AG09309 (cell line): ENCODE measurements at regions not wholly inside any gene's neighbourhood (a gene's known extent, or its start where the extent isn't known, plus 50 kb on each side); places are given as distances from the start of the nearest gene placed in this dataset.

Experiments used
- DNase-seq: peaks from one replicate; pipeline ENCODE4 v3.0.0-alpha.2; 2010; ENCODE audit warnings: low read depth
- H3K4me3 ChIP-seq: 2 replicates; pipeline ENCODE4 v1.5.1; 2011; ENCODE audit warnings: mild to moderate bottlenecking, low read depth, low read length, moderate library complexity; ENCODE audit not compliant: control insufficient read depth
- CTCF ChIP-seq: IDR thresholded peaks from 2 replicates; pipeline ENCODE4 v1.5.1; 2011; ENCODE audit warnings: mild to moderate bottlenecking, low read depth, low read length, inconsistent platforms; ENCODE audit not compliant: insufficient read depth, control insufficient read depth; ENCODE audit errors: missing control alignments

DNA sequence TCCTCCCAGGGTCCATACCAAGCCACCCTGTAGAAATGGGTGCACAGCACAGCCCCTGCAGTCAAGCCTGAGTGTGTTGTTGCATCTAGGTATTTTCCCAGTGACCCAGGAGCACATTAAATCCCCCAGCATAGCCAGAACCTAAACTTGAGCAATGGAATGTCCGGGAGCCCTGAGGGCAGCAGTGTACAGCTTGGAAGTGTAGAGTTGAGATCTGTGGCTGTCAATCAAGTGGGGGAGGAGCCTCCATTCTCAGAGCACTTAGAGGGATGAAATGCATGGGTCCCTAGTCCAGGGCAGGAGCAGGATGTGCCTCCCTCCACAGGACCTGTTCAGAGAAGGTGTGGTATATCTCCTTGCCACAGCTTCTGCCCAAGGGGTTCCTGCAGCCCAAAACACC is 885.1 kb downstream of the CCSER2 start:
- no peak overlapping the region for H3K4me3 ChIP-seq
- no peak for TF ChIP-seq CTCF
- no peak for DNase-seq

- no peak for DNase-seq
- no peak overlapping the region for H3K4me3 ChIP-seq
- TF ChIP-seq CTCF = no peak
Observed at GRCh38 chr10:85222300-85222699, 893.9 kb downstream of the CCSER2 start.

DNA sequence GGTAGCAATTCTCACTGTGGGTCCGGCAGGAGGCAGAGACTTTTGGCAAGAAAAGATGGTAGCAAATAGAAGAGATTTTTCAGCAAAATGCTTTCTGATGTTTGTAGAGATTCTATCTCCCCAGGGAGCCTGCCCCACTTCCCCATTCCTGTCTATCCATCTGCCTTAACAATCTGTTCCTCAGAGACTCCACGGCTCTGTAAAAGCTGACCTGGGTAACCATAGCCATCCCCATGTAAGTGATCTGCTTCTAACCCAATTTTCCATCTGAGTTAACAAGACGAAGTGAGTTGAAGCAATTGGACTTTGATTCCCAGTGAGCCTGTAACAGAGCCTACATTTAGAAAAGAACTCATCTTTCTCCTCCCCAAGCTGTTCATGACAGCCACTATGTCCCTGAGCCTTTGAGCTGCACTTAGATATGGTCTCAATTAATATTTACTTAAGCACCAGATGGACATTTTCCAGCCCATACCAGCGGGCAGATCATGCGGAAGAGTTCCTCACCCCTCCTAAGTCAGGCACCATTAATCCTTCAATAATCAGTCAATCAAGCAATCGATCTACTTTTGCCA is 896.1 kb downstream of the CCSER2 start:
- DNase-seq = no peak

DNA sequence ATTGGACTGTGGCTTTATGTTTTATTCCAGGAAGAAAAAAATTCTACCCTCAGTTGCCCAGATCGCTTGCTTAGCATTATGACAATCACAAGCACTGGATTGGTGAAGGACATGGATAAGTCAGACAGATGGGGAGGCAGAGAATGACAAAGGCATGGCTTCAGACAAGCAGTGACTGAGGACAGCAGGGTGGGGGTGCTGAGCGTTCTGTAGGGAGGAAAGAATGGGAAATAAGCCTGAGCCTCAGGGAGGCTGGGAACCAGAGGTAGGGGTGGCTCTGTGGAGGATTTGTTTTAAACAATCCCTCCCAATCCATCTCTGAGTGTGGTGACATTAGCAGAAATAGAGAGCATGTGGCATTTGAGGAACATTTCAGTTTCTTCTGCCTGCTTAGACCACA is 896.9 kb downstream of the CCSER2 start:
- DNase-seq = no peak
- no peak for TF ChIP-seq CTCF
- no peak overlapping the region for H3K4me3 ChIP-seq

More for the DNA sequence above, 896.1 kb downstream of the CCSER2 start:
- no peak for TF ChIP-seq CTCF
- no peak overlapping the region for H3K4me3 ChIP-seq

GRCh38 chr10:85226596-85226995 is 898.2 kb downstream of the CCSER2 start:
- H3K4me3 ChIP-seq = no peak overlapping the region
- TF ChIP-seq CTCF = no peak
- DNase-seq = no peak

GRCh38 chr10:85228726-85229125 is 900.3 kb downstream of the CCSER2 start:
- no peak for DNase-seq
- no peak for TF ChIP-seq CTCF
- H3K4me3 ChIP-seq = no peak overlapping the region

DNA sequence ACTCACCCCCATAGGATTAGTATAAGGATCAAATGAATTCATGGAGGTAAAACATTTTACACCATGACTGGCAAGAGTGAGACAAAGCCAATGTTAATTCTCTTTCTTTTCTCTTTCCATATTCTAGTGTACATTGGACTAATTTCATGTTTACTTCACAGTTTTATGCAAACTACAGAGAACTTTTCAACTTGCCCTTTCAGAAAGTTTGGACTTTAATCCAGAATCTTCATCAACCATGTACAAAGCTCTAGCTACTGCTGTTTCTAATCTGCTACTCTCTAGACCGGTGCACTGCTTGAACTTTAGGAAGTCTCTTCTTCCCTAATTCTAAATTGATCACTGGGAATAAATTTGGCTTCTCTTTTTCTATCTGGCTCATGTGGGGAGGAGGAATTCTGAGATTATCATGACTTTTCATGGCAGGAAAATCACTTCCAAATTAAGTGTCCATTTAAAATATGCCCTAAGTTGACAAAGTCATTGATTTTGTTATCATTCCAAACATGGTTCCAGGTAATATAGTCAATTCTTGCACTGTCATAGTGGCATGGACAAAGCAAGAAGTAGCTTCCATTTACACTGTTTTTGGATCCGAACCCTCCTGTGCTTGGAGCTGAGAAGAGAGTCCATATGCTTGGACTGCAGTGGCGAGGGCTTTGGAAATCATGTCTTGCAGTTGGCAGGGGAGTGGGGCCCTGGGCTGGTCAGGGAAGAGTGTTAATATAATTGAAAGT is 903.3 kb downstream of the CCSER2 start:
- DNase-seq = no peak
- no peak for TF ChIP-seq CTCF
- no peak overlapping the region for H3K4me3 ChIP-seq
